GM21619 (cell line): ENCODE measurements at regions not wholly inside any gene's neighbourhood (a gene's known extent, or its start where the extent isn't known, plus 50 kb on each side); places are given as distances from the start of the nearest gene placed in this dataset.

Source experiments
- ATAC-seq: cut with Tn5 transposase; IDR thresholded peaks from one replicate; pipeline ENCODE4 v1.9.1; 2021; ENCODE audit not compliant: unreplicated experiment

DNA sequence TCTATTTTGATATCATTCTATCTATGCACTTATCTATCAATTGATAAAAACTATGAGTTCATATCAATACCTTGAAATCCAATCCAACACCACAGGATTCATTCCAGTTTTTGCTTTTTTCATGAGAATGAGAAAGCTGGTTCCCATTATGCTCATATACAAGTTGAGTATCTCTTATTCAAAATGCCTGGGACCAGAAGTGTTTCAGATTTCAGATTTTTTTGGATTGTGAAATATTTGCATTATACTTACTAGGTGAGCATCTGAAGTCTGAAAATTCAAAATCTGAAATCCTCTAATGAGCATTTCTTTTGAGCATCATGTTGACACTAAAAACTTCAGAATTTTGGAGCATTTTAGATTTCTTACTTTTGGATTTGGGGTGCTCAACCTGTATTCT lies 67.8 kb upstream of the DCBLD2 start:
- no peak for ATAC-seq

DNA sequence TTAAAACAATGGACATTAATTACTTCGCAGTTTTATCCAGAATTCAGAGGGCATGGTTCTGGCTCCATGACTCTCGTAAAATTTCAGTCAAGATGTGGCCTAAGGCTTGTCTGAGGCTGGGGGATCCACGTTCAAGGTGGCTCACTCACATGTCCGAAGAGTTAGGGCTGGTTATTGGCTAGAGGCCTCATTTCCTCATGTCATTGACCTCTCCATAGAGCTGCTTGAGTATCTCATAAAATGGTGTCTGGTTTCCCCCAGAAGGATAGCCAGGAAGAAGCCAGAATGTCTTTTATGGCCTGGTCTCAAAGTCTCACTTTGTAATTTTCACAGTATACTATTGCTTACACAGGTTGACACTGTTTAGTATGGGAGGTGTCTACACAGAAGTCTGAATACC lies 67.3 kb upstream of the DCBLD2 start:
- ATAC-seq, result no peak

DNA sequence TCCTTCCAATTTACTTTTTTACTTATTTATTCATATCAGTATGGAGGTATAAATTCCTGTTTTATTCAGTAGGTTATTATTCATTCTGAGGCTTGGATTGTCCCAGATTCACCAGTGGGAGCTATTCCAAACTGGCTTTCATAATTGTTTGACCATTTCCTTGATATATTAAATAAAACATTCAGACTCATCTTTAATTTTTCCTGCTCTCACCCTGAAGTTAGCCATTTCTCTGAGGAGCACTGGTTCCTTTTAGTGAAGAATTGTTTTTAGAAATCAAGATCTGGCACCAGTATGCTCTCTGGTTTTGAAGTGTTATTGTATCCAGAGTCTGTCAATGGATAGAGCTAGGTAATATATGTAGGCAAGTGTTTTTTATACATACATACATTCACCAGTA lies 66.9 kb upstream of the DCBLD2 start:
- no peak for ATAC-seq

GRCh38 chr3:98967758-98968157 lies 66.3 kb upstream of the DCBLD2 start:
- ATAC-seq, result no peak

DNA sequence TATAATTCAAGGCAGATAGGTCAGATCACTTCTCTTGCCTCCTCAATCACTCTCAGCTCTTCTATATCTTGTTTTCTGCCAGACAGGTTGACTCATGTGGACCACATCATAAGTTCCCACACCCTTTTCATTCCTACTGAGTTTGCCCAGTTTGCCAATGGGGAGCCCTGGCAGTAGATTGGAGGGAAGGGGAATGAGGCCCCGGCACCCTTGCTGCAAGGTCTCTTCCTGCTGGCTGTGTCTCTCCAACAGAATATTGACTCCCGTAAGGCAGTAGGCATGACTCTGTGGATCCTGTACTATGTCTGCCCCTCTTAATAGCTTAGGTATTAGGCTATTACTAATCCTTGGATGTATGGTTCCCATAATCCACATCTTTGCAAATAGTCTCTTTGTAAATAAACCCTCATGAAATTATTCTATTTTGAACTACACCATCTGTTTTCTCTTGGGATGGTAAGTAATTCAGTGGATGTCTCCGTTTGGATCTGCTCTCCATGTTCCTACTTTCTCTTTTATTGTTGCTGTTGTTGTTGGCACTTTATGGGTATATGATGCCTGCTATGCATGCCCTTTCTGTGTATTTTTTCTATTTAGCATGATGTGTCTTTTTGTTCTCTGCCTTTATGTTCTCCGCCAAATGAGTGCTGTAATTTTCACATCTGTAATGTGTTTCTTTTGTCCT lies 65.5 kb upstream of the DCBLD2 start:
- ATAC-seq, result no peak

GRCh38 chr3:98966434-98966833 lies 64.9 kb upstream of the DCBLD2 start:
- no peak for ATAC-seq

DNA sequence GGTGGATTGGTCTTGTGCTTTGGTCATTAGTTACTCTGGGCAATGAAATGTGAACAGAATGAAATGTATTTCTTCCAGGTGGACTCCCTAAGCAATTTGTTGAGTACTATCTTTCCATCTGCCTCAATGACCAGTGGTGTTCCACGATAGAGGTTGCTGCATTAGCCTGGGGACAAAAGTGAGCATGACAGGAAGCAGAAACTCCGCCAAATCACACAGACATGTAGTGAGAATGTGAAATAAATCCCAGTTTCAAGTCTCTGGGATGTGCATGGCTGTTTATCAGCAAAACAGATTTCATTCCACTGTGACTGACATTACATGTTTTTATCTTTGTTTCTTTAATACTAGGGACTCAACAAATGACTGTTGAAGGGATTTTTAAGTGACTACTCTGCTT lies 63.3 kb upstream of the DCBLD2 start:
- no peak for ATAC-seq

DNA sequence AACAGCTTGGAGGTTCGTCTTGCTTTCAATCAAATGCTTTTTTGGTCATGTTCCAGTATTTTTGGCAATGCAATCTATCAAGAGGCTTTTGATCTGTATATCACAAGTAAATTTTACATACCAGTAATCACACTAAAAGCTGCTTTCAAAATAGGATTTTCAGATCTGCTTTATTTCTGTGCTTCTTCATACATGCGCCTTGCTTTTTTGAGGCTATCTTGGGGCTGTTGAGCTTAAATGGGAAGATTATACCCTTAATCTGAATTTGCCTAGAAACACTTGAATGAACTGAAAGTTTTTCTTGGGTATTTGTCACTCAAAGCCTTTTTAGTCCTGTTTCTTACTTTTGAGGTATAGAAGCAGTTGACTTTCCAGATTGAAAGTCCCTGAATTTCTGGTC lies 62.1 kb upstream of the DCBLD2 start:
- no peak for ATAC-seq

- no peak for ATAC-seq
Measured at GRCh38 chr3:98962951-98963350, 61.5 kb upstream of the DCBLD2 start.

DNA sequence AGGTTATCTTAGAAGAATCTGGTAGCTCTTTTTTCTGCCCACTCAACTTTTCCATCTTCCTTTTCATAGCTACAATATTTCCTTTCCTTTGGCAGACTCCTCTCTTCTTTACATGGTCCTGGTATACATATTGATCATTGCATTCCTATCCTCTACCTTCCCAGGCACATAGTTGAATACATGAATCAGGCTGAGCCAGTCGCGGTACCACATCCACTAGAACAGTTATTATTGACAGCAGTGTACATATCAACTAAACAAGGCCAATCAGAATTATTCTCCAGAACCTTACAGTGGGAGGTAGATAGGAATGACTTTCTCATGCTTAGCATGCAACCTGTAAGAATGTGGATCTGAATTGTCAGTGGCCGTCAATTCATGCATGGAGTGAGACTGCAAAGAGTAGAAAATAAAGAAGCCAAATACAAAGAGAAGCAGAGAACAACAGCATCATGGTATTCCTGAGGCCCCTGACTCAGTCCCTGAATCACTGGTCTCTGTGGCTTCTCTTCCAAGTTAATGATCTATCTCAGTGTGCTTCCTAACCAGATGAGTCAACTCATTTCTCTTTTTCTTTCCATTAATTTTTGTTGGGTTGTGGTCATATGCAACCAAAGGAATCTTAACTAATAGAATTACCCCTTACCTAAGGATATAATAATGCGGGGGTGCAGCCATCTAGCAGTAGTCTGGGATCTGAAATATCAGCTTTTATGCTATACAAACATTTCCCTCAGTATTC lies 60.9 kb upstream of the DCBLD2 start:
- ATAC-seq, result no peak

- no peak for ATAC-seq
Measured at GRCh38 chr3:98961161-98962155, 60.0 kb upstream of the DCBLD2 start.

- ATAC-seq, result no peak
Measured at GRCh38 chr3:98957681-98958080, 56.2 kb upstream of the DCBLD2 start.

DNA sequence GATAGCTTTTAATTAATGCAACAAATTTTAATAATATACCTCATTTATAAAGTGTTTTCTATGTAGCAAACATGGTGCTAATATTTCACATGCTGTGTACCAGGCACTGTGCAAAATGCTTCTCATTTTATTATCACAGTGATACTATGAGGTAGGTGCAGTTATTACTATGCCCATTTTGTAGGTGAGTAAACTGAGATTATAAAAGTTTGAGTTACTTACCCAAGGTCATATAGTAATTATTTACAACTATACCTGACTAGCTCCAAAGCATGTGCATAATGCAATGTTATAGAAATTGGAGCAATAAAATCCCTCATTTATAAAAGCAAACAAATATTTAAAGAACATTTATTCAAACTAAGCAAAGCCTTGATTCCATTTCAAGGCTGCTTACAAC lies 54.5 kb upstream of the DCBLD2 start:
- ATAC-seq, result no peak

- ATAC-seq, result no peak
Measured at GRCh38 chr3:98954791-98955604, 53.5 kb upstream of the DCBLD2 start.

GRCh38 chr3:98954242-98954641 lies 52.7 kb upstream of the DCBLD2 start:
- ATAC-seq, result no peak

GRCh38 chr3:98952404-98952803 lies 50.9 kb upstream of the DCBLD2 start:
- no peak for ATAC-seq
